MM.1S (cell line): ENCODE measurements at regions not wholly inside any gene's neighbourhood (a gene's known extent, or its start where the extent isn't known, plus 50 kb on each side); places are given as distances from the start of the nearest gene placed in this dataset.
A peak's percentile ranks its signal among the peaks of the same experiment; 100 is the strongest.

ENCODE experiments used
- DNase-seq: peaks from one replicate; pipeline ENCODE4 v3.0.0-alpha.2; 2015
- H2AFZ ChIP-seq: fragments of 300-600 bp; sonication (generic); 2 replicates; pipeline ENCODE4 v1.6.0; 2016; ENCODE audit warnings: antibody characterized with exemption, low read length
- H3F3A ChIP-seq: fragments of 300-600 bp; sonication (generic); 2 replicates; pipeline ENCODE4 v1.6.1; 2016; ENCODE audit warnings: mild to moderate bottlenecking, antibody characterized with exemption, low read length, moderate library complexity, mixed read lengths; ENCODE audit not compliant: insufficient read depth
- H3K27ac ChIP-seq: fragments of 300-600 bp; sonication (generic); 2 replicates; pipeline ENCODE4 v1.5.1; 2016; ENCODE audit warnings: mild to moderate bottlenecking, low read length
- H3K27me3 ChIP-seq: fragments of 300-600 bp; sonication (generic); replicated peaks from 2 replicates; pipeline ENCODE4 v1.6.0; 2016; ENCODE audit warnings: low read length; ENCODE audit not compliant: insufficient read depth
- H3K36me3 ChIP-seq: fragments of 300-600 bp; sonication (generic); replicated peaks from 2 replicates; pipeline ENCODE4 v1.6.1; 2016; ENCODE audit warnings: mild to moderate bottlenecking, low read length, mixed read lengths; ENCODE audit not compliant: insufficient read depth
- H3K4me1 ChIP-seq: fragments of 300-600 bp; sonication (generic); 2 replicates; pipeline ENCODE4 v1.6.1; 2016; ENCODE audit warnings: low read length, mixed read lengths
- H3K4me2 ChIP-seq: fragments of 300-600 bp; sonication (generic); 2 replicates; pipeline ENCODE4 v1.6.0; 2016; ENCODE audit warnings: low read depth, low read length
- H3K4me3 ChIP-seq: fragments of 300-600 bp; sonication (generic); 2 replicates; pipeline ENCODE4 v1.5.1; 2016; ENCODE audit warnings: low read length, mixed read lengths
- H3K79me2 ChIP-seq: fragments of 300-600 bp; sonication (generic); 2 replicates; pipeline ENCODE4 v1.6.1; 2016; ENCODE audit warnings: mixed run types, low read length, mixed read lengths
- H3K9ac ChIP-seq: fragments of 300-600 bp; sonication (generic); 2 replicates; pipeline ENCODE4 v1.6.1; 2016; ENCODE audit warnings: low read length, mixed read lengths
- H3K9me2 ChIP-seq: fragments of 300-600 bp; sonication (generic); replicated peaks from 2 replicates; pipeline ENCODE4 v1.6.1; 2016; ENCODE audit warnings: mild to moderate bottlenecking, low read length, mixed read lengths; ENCODE audit not compliant: insufficient read depth
- H3K9me3 ChIP-seq: fragments of 300-600 bp; sonication (generic); replicated peaks from 2 replicates; pipeline ENCODE4 v1.6.1; 2016; ENCODE audit warnings: mild to moderate bottlenecking, low read length, mixed read lengths; ENCODE audit not compliant: insufficient read depth
- H4K20me1 ChIP-seq: fragments of 300-600 bp; sonication (generic); 2 replicates; pipeline ENCODE4 v1.6.1; 2016; ENCODE audit warnings: mild to moderate bottlenecking, low read length, moderate library complexity, mixed read lengths; ENCODE audit not compliant: insufficient read depth
- CTCF ChIP-seq: fragments of 300-600 bp; sonication (generic); IDR thresholded peaks from 2 replicates; pipeline ENCODE4 v1.5.1; 2016; ENCODE audit warnings: antibody characterized with exemption, low read length, mixed read lengths
- EZH2 ChIP-seq: fragments of 300-600 bp; sonication (generic); optimal IDR thresholded peaks from 2 replicates; pipeline ENCODE3; 2017; ENCODE audit warnings: low read depth, mild to moderate bottlenecking, antibody characterized with exemption, low read length, mixed read lengths
- EZH2phosphoT487 ChIP-seq: fragments of 300-600 bp; sonication (generic); IDR thresholded peaks from 2 replicates; pipeline ENCODE4 v1.6.1; 2018; ENCODE audit warnings: antibody characterized with exemption, low read length

GRCh38 chr13:82693607-82694006, 1188.7 kb downstream of the SLITRK1 start:
- no peak overlapping the region for H3K9ac ChIP-seq
- no peaks in the 10 kb centered on the region for H3K36me3 ChIP-seq
- H3K27ac ChIP-seq: no peak overlapping the region
- H4K20me1 ChIP-seq: no peaks in the 10 kb centered on the region
- no peaks in the 10 kb centered on the region for H3K79me2 ChIP-seq
- no peaks in the 10 kb centered on the region for H3K27me3 ChIP-seq
- no peaks in the 10 kb centered on the region for H3K9me3 ChIP-seq
- no peak overlapping the region for H3K4me3 ChIP-seq
- no peak overlapping the region for H3K4me2 ChIP-seq
- TF ChIP-seq CTCF (no peak), EZH2 (no peak), EZH2phosphoT487 (no peak)
- no peaks in the 10 kb centered on the region for H3K9me2 ChIP-seq
- DNase-seq: no peak
- no peak overlapping the region for H2AFZ ChIP-seq
- no peaks in the 10 kb centered on the region for H3F3A ChIP-seq
- H3K4me1 ChIP-seq: peaks cover 3% of the 10 kb centered on the region; the same call in 1 of the 2 replicates

DNA sequence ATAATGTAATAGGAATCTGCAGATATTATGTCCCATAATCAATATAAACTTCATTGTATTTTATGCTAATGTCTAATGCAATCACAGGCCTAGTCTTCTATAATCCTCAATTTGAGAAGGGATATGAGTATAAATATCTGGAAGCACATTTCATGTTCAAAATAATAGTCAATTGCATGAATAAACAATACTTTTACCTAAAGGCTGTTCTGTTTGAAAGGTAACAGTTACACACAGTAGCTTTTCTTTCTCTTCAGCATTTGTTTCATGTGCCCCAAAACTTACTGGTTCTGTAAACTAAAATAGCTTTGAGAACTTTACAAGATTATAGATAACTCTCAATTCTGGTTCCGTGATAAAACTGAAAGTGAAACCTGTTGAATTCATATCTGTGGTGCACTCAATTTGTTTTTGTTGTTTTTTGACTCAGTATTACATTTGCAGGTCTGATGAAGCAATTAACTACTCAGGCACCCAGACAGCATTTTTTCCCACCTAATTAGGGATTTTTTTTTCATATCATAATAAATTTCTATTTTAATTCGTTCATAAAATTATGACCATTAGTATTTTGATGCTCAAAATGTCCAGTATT, 1193.8 kb downstream of the SLITRK1 start:
- Histone ChIP-seq H3K9me2 (no peaks in the 10 kb centered on the region), H2AFZ (peak overlapping the region; percentile 62), H3F3A (no peaks in the 10 kb centered on the region), H3K4me1 (peaks cover 6% of the 10 kb centered on the region; the same call in 1 of the 2 replicates), H3K27me3 (no peaks in the 10 kb centered on the region), H3K9ac (peak overlapping the region; percentile 31; the same call in 1 of the 2 replicates), H4K20me1 (no peaks in the 10 kb centered on the region), H3K4me3 (peak overlapping the region; percentile 54), H3K4me2 (peak overlapping the region; percentile 74), H3K79me2 (no peaks in the 10 kb centered on the region), H3K27ac (peak overlapping the region; percentile 21; the same call in 1 of the 2 replicates), H3K36me3 (no peaks in the 10 kb centered on the region), H3K9me3 (no peaks in the 10 kb centered on the region)
- peak; percentile 76 for DNase-seq
- TF ChIP-seq EZH2 (no peak), EZH2phosphoT487 (no peak), CTCF (no peak)

DNA sequence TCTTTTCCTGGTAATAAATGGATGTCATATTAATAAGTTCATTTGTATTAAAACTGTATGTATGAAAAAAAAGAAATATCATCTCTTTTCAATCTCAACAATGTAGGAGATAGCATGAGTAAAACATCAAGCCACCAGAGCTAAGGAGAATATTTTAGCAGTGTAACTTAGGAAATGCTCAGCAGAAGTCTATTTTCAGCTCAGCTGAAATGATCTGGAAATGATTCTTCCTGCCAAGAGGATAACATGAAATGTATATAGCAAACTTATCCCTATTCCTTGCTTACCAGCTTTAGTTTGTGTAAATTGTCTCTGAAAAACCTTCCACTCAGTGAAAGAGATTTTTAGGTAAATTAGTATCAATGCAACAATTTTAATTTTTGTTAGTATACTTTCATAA, 1194.4 kb downstream of the SLITRK1 start:
- no peaks in the 10 kb centered on the region for H3K27me3 ChIP-seq
- H3K79me2 ChIP-seq: no peaks in the 10 kb centered on the region
- peak overlapping the region; percentile 74 for H3K4me2 ChIP-seq
- H4K20me1 ChIP-seq: no peaks in the 10 kb centered on the region
- no peaks in the 10 kb centered on the region for H3F3A ChIP-seq
- no peaks in the 10 kb centered on the region for H3K9me2 ChIP-seq
- no peak for DNase-seq
- H2AFZ ChIP-seq: peak overlapping the region; percentile 62
- no peak for TF ChIP-seq EZH2
- no peak for TF ChIP-seq EZH2phosphoT487
- TF ChIP-seq CTCF: no peak
- peak overlapping the region; percentile 21; the same call in 1 of the 2 replicates for H3K27ac ChIP-seq
- peaks cover 6% of the 10 kb centered on the region; the same call in 1 of the 2 replicates for H3K4me1 ChIP-seq
- H3K9me3 ChIP-seq: no peaks in the 10 kb centered on the region
- peak overlapping the region; percentile 54; the same call in 1 of the 2 replicates for H3K4me3 ChIP-seq
- no peak overlapping the region for H3K9ac ChIP-seq
- no peaks in the 10 kb centered on the region for H3K36me3 ChIP-seq
